Chondrocyte (in vitro differentiated cells): ENCODE measurements at regions not wholly inside any gene's neighbourhood (a gene's known extent, or its start where the extent isn't known, plus 50 kb on each side); places are given as distances from the start of the nearest gene placed in this dataset.

ENCODE experiments used
- DNase-seq: peaks from one replicate; pipeline ENCODE4 v3.0.0; 2021; ENCODE audit warnings: mixed read lengths, low spot score
- H3K27ac Mint-ChIP-seq: one replicate; pipeline ENCODE4 v1.8.0; 2021; ENCODE audit warnings: mild to moderate bottlenecking, moderate library complexity, mixed read lengths; ENCODE audit not compliant: unreplicated experiment
- H3K27me3 Mint-ChIP-seq: 2 replicates; pipeline ENCODE4 v1.8.0; 2021; ENCODE audit warnings: low read depth, mixed read lengths
- H3K36me3 Mint-ChIP-seq: 2 replicates; pipeline ENCODE4 v1.8.0; 2021; ENCODE audit warnings: low read depth, mixed read lengths
- H3K4me1 Mint-ChIP-seq: 2 replicates; pipeline ENCODE4 v1.8.0; 2021; ENCODE audit warnings: low read depth, mild to moderate bottlenecking, mixed read lengths
- H3K4me3 Mint-ChIP-seq: one replicate; pipeline ENCODE4 v1.8.0; 2021; ENCODE audit warnings: mild to moderate bottlenecking, moderate library complexity, mixed read lengths; ENCODE audit not compliant: unreplicated experiment
- H3K9me3 Mint-ChIP-seq: 2 replicates; pipeline ENCODE4 v1.8.0; 2021; ENCODE audit warnings: low read depth, mixed read lengths
- CTCF ChIP-seq: fragments of 200-600 bp; sonication (generic); IDR thresholded peaks from 2 replicates; pipeline ENCODE4 v1.5.0; 2021; ENCODE audit warnings: antibody characterized with exemption, mild to moderate bottlenecking, moderate library complexity

GRCh38 chr2:133940134-133940533 lies 313.7 kb upstream of the MGAT5 start:
- no peak overlapping the region for H3K4me3 Mint-ChIP-seq
- no peaks in the 10 kb centered on the region for H3K36me3 Mint-ChIP-seq

GRCh38 chr2:133941666-133942065 lies 312.2 kb upstream of the MGAT5 start:
- no peak for TF ChIP-seq CTCF
- no peak overlapping the region for H3K4me3 Mint-ChIP-seq
- H3K27me3 Mint-ChIP-seq = peaks cover 11% of the 10 kb centered on the region
- no peak for DNase-seq
- H3K27ac Mint-ChIP-seq = no peak overlapping the region
- H3K4me1 Mint-ChIP-seq = no peaks in the 10 kb centered on the region
- H3K9me3 Mint-ChIP-seq = no peaks in the 10 kb centered on the region
- no peaks in the 10 kb centered on the region for H3K36me3 Mint-ChIP-seq

More at GRCh38 chr2:133940134-133940533, 313.7 kb upstream of the MGAT5 start:
- no peak overlapping the region for H3K27ac Mint-ChIP-seq
- H3K9me3 Mint-ChIP-seq = no peaks in the 10 kb centered on the region
- no peaks in the 10 kb centered on the region for H3K4me1 Mint-ChIP-seq
- no peak for DNase-seq
- no peak for TF ChIP-seq CTCF
- peaks cover 14% of the 10 kb centered on the region for H3K27me3 Mint-ChIP-seq

GRCh38 chr2:133942398-133942797 lies 311.5 kb upstream of the MGAT5 start:
- no peak for DNase-seq
- Mint-ChIP-seq H3K36me3 (no peaks in the 10 kb centered on the region), H3K27me3 (peaks cover 11% of the 10 kb centered on the region), H3K4me3 (no peak overlapping the region), H3K9me3 (no peaks in the 10 kb centered on the region), H3K27ac (no peak overlapping the region), H3K4me1 (no peaks in the 10 kb centered on the region)
- TF ChIP-seq CTCF = no peak

- DNase-seq = no peak
- H3K4me3 Mint-ChIP-seq = no peak overlapping the region
- no peaks in the 10 kb centered on the region for H3K4me1 Mint-ChIP-seq
- H3K36me3 Mint-ChIP-seq = no peaks in the 10 kb centered on the region
- H3K27ac Mint-ChIP-seq = no peak overlapping the region
- no peak for TF ChIP-seq CTCF
- peaks cover 11% of the 10 kb centered on the region for H3K27me3 Mint-ChIP-seq
- no peaks in the 10 kb centered on the region for H3K9me3 Mint-ChIP-seq
These were observed 310.8 kb upstream of the MGAT5 start for GRCh38 chr2:133943108-133943507.

GRCh38 chr2:133945089-133945488 lies 308.8 kb upstream of the MGAT5 start:
- DNase-seq = no peak
- no peaks in the 10 kb centered on the region for H3K36me3 Mint-ChIP-seq
- H3K4me3 Mint-ChIP-seq = no peak overlapping the region
- no peak for TF ChIP-seq CTCF
- H3K27me3 Mint-ChIP-seq = peaks cover 12% of the 10 kb centered on the region
- no peaks in the 10 kb centered on the region for H3K4me1 Mint-ChIP-seq
- H3K9me3 Mint-ChIP-seq = no peaks in the 10 kb centered on the region
- no peak overlapping the region for H3K27ac Mint-ChIP-seq
